NT2/D1 (cell line): ENCODE measurements at regions not wholly inside any gene's neighbourhood (a gene's known extent, or its start where the extent isn't known, plus 50 kb on each side); places are given as distances from the start of the nearest gene placed in this dataset.

Experiments used
- SUZ12 ChIP-seq: IDR thresholded peaks from 2 replicates; pipeline ENCODE4 v1.6.1; 2011; ENCODE audit not compliant: insufficient read length, insufficient read depth; ENCODE audit errors: extremely low read depth
- YY1 ChIP-seq: IDR thresholded peaks from 2 replicates; pipeline ENCODE4 v1.6.1; 2011; ENCODE audit not compliant: insufficient read length, insufficient read depth

DNA sequence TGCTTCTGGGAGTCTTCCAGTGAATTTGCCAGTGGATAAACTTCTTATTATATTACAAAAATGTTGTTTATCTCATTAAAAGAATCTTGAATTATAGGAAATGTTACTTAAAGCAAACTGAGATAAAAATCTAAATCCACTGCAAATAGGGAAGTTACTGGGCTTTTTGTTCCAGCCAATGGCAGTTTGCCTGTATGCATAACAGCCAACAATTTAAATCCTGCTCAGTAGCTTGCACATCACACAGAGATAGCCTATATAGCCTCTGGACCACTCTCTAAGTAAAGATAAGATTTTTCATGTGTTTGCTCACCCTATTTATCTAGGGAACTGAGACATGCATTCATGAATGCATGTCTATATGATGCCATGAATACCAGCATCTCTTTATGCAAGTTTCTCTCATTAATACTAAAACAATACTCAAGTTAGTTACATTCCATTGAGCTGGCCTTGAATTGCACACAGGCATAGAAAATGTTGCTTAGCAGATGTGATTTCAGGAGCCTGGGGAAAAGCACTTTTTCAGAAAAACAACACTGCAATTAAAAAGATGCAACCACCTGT is 92.1 kb upstream of the GPR149 start:
- no peak for TF ChIP-seq YY1
- TF ChIP-seq SUZ12, result no peak
